Loucy (cell line): ENCODE measurements at regions not wholly inside any gene's neighbourhood (a gene's known extent, or its start where the extent isn't known, plus 50 kb on each side); places are given as distances from the start of the nearest gene placed in this dataset.

ENCODE experiments used
- CTCF ChIP-seq: fragments of 200-600 bp; sonication (generic); conservative IDR thresholded peaks from 2 replicates; pipeline ENCODE4 v1.5.1; 2014; ENCODE audit warnings: mild to moderate bottlenecking, antibody characterized with exemption, low read length
- EZH2phosphoT487 ChIP-seq: fragments of 200-600 bp; IDR thresholded peaks from 2 replicates; pipeline ENCODE4 v1.6.1; 2018; ENCODE audit warnings: antibody characterized with exemption, mild to moderate bottlenecking, moderate library complexity, borderline replicate concordance

- TF ChIP-seq CTCF (no peak), EZH2phosphoT487 (no peak)
Observed at GRCh38 chr18:11362856-11363255, 213.5 kb upstream of the PIEZO2 start.
